ENCODE measurements at regions not wholly inside any gene's neighbourhood (a gene's known extent, or its start where the extent isn't known, plus 50 kb on each side); places are given as distances from the start of the nearest gene placed in this dataset.

- DNase-seq (ENCODE audit: low spot score), result no peak
These were observed 81.8 kb upstream of the CLDN10 start for GRCh38 chr13:95470574-95471366.

GRCh38 chr13:95471960-95472359 lies 80.6 kb upstream of the CLDN10 start:
- Histone ChIP-seq H3K27ac (ENCODE audit: low read depth in 1 of 2, low read length in 2 of 2) (no peak overlapping the region), H3K4me3 (ENCODE audit: low read depth in 1 of 3, low read length in 3 of 3) (no peak overlapping the region), H3K4me1 (ENCODE audit: control insufficient read depth in 4 of 4, insufficient read depth in 4 of 4, low read length in 3 of 4) (no peaks in the 10 kb centered on the region), H3K9ac (ENCODE audit: low read depth in 1 of 2, low read length in 2 of 2) (no peak overlapping the region), H3K27me3 (ENCODE audit: control insufficient read depth in 4 of 4, insufficient read depth in 4 of 4, low read length in 3 of 4) (no peaks in the 10 kb centered on the region), H3K9me3 (ENCODE audit: control insufficient read depth in 4 of 4, low read length in 3 of 4) (peaks cover 0 to 2% (median 0%) of the 10 kb centered on the region in 4 donors), H3K36me3 (ENCODE audit: control insufficient read depth in 4 of 4, insufficient read depth in 3 of 4, low read depth in 1 of 4, low read length in 3 of 4) (no peaks in the 10 kb centered on the region)
- WGBS, result 97% methylated on average over 2 of the region's 2 CpGs
- DNase-seq (ENCODE audit: low spot score), result no peak
- no peak for TF ChIP-seq FOXA1 (IDR thresholded peaks at IDR 0.05)
- no peak for TF ChIP-seq RAD21 (IDR thresholded peaks at IDR 0.05)
- no peak for TF ChIP-seq GABPA (IDR thresholded peaks at IDR 0.05 in 1 of 2, conservative IDR thresholded peaks at IDR 0.05 in 1 of 2)
- TF ChIP-seq MAX (IDR thresholded peaks at IDR 0.05), result no peak
- TF ChIP-seq REST (IDR thresholded peaks at IDR 0.05), result no peak
- no peak for TF ChIP-seq FOXA2 (IDR thresholded peaks at IDR 0.05)
- no peak for TF ChIP-seq HNF4G (IDR thresholded peaks at IDR 0.05)
- TF ChIP-seq SP1 (IDR thresholded peaks at IDR 0.05), result no peak
- TF ChIP-seq RXRA (IDR thresholded peaks at IDR 0.05), result no peak

More at GRCh38 chr13:95470574-95471366, 81.8 kb upstream of the CLDN10 start:
- WGBS, result 75% methylated on average over 19 of the region's 19 CpGs
- Histone ChIP-seq H3K27me3 (ENCODE audit: control insufficient read depth in 4 of 4, insufficient read depth in 4 of 4, low read length in 3 of 4) (no peaks in the 10 kb centered on the region), H3K4me1 (ENCODE audit: control insufficient read depth in 4 of 4, insufficient read depth in 4 of 4, low read length in 3 of 4) (no peaks in the 10 kb centered on the region), H3K27ac (ENCODE audit: low read depth in 1 of 2, low read length in 2 of 2) (no peak overlapping the region), H3K9me3 (ENCODE audit: control insufficient read depth in 4 of 4, low read length in 3 of 4) (no peaks in the 10 kb centered on the region), H3K9ac (ENCODE audit: low read depth in 1 of 2, low read length in 2 of 2) (no peak overlapping the region), H3K36me3 (ENCODE audit: control insufficient read depth in 4 of 4, insufficient read depth in 3 of 4, low read depth in 1 of 4, low read length in 3 of 4) (no peaks in the 10 kb centered on the region), H3K4me3 (ENCODE audit: low read depth in 1 of 3, low read length in 3 of 3) (no peak overlapping the region)
- TF ChIP-seq HNF4A (conservative IDR thresholded peaks at IDR 0.05) (no peak), MAX (IDR thresholded peaks at IDR 0.05) (no peak), SP1 (IDR thresholded peaks at IDR 0.05) (no peak), NR2F2 (IDR thresholded peaks at IDR 0.05) (no peak), YY1 (IDR thresholded peaks at IDR 0.05) (no peak), ATF3 (IDR thresholded peaks at IDR 0.05) (no peak), TAF1 (conservative IDR thresholded peaks at IDR 0.05) (no peak), GABPA (IDR thresholded peaks at IDR 0.05 in 1 of 2, conservative IDR thresholded peaks at IDR 0.05 in 1 of 2) (no peak), CTCF (IDR thresholded peaks at IDR 0.05; ENCODE audit: low read depth, low read length, missing input control) (no peak), HNF4G (IDR thresholded peaks at IDR 0.05) (no peak), RXRA (IDR thresholded peaks at IDR 0.05) (no peak), ZBTB33 (IDR thresholded peaks at IDR 0.05) (no peak)

Measured in liver (tissue), 8 donors.